ENCODE measurements at regions not wholly inside any gene's neighbourhood (a gene's known extent, or its start where the extent isn't known, plus 50 kb on each side); places are given as distances from the start of the nearest gene placed in this dataset.

- no peak for TF ChIP-seq CTCF (IDR thresholded peaks at IDR 0.05 in 4 of 5, conservative IDR thresholded peaks at IDR 0.05 in 1 of 5)
- TF ChIP-seq POLR2A (IDR thresholded peaks at IDR 0.05): no peak
- H3K4me3 ChIP-seq: no peak overlapping the region
- H3K27me3 ChIP-seq: no peaks in the 10 kb centered on the region
- intact Hi-C loops (cut with DNase I; ENCODE audit: low total_unique reads): no loop called here
- ATAC-seq: no peak
- H3K27ac ChIP-seq: no peak overlapping the region
- DNase-seq: no peak
- H3K36me3 ChIP-seq: no peaks in the 10 kb centered on the region
- in situ Hi-C loops (cut with MboI; ENCODE audit: low sequenced_read_pairs in 4 of 4): no loop called here
- no peaks in the 10 kb centered on the region for H3K9me3 ChIP-seq
- H3K4me1 ChIP-seq: no peaks in the 10 kb centered on the region
These were observed 170.8 kb upstream of the FST start for GRCh38 chr5:53309653-53310052.

- Histone ChIP-seq H3K27me3 (no peaks in the 10 kb centered on the region), H3K4me3 (no peak overlapping the region), H3K36me3 (no peaks in the 10 kb centered on the region), H3K9me3 (peaks cover 0 to 3% (median 0%) of the 10 kb centered on the region in 3 donors), H3K27ac (no peak overlapping the region), H3K4me1 (no peaks in the 10 kb centered on the region)
- ATAC-seq (no peak), DNase-seq (no peak)
- intact Hi-C loops (cut with DNase I; ENCODE audit: low total_unique reads): no loop called here
- in situ Hi-C loops (cut with MboI; ENCODE audit: low sequenced_read_pairs in 4 of 4): no loop called here
- TF ChIP-seq POLR2A (IDR thresholded peaks at IDR 0.05) (no peak), CTCF (IDR thresholded peaks at IDR 0.05 in 4 of 5, conservative IDR thresholded peaks at IDR 0.05 in 1 of 5) (no peak)
These were observed 168.7 kb upstream of the FST start for GRCh38 chr5:53311681-53312080.

- H3K9me3 ChIP-seq: peaks cover 0 to 3% (median 0%) of the 10 kb centered on the region in 3 donors
- intact Hi-C loops (cut with DNase I; ENCODE audit: low total_unique reads): no loop called here
- H3K4me3 ChIP-seq: no peak overlapping the region
- H3K4me1 ChIP-seq: no peaks in the 10 kb centered on the region
- H3K27me3 ChIP-seq: no peaks in the 10 kb centered on the region
- no peak overlapping the region for H3K27ac ChIP-seq
- in situ Hi-C loops (cut with MboI; ENCODE audit: low sequenced_read_pairs in 4 of 4): no loop called here
- no peak for ATAC-seq
- H3K36me3 ChIP-seq: no peaks in the 10 kb centered on the region
- no peak for TF ChIP-seq CTCF (IDR thresholded peaks at IDR 0.05 in 4 of 5, conservative IDR thresholded peaks at IDR 0.05 in 1 of 5)
- no peak for TF ChIP-seq POLR2A (IDR thresholded peaks at IDR 0.05)
- DNase-seq: no peak
These were observed 167.3 kb upstream of the FST start for GRCh38 chr5:53313145-53313544.

GRCh38 chr5:53318303-53318702, 162.1 kb upstream of the FST start:
- no peaks in the 10 kb centered on the region for H3K4me1 ChIP-seq
- intact Hi-C loops (cut with DNase I; ENCODE audit: low total_unique reads) (no loop called here), in situ Hi-C loops (cut with MboI; ENCODE audit: low sequenced_read_pairs in 4 of 4) (no loop called here)
- no peaks in the 10 kb centered on the region for H3K27me3 ChIP-seq
- H3K9me3 ChIP-seq: peaks cover 0 to 3% (median 0%) of the 10 kb centered on the region in 3 donors
- no peak for TF ChIP-seq POLR2A (IDR thresholded peaks at IDR 0.05)
- TF ChIP-seq CTCF (IDR thresholded peaks at IDR 0.05 in 4 of 5, conservative IDR thresholded peaks at IDR 0.05 in 1 of 5): no peak
- no peak overlapping the region for H3K27ac ChIP-seq
- ATAC-seq: no peak
- H3K36me3 ChIP-seq: no peaks in the 10 kb centered on the region
- DNase-seq: no peak
- H3K4me3 ChIP-seq: no peak overlapping the region

- in situ Hi-C loops (cut with MboI; ENCODE audit: low sequenced_read_pairs in 4 of 4): no loop called here
- Histone ChIP-seq H3K36me3 (no peaks in the 10 kb centered on the region), H3K27ac (no peak overlapping the region), H3K4me1 (no peaks in the 10 kb centered on the region), H3K27me3 (no peaks in the 10 kb centered on the region), H3K9me3 (peaks cover 0 to 3% (median 0%) of the 10 kb centered on the region in 3 donors), H3K4me3 (no peak overlapping the region)
- TF ChIP-seq CTCF (IDR thresholded peaks at IDR 0.05 in 4 of 5, conservative IDR thresholded peaks at IDR 0.05 in 1 of 5) (no peak), POLR2A (IDR thresholded peaks at IDR 0.05) (no peak)
- ATAC-seq (no peak), DNase-seq (no peak)
- intact Hi-C loops (cut with DNase I; ENCODE audit: low total_unique reads): no loop called here
These were observed 161.1 kb upstream of the FST start for GRCh38 chr5:53319315-53319714.

Measured in gastrocnemius medialis (tissue), 4 donors.